DMS53 treated with DMSO at 0.1 percent for 48 hours (cell line): ENCODE measurements at regions not wholly inside any gene's neighbourhood (a gene's known extent, or its start where the extent isn't known, plus 50 kb on each side); places are given as distances from the start of the nearest gene placed in this dataset.
A peak's percentile ranks its signal among the peaks of the same experiment; 100 is the strongest.
"Not testable (repeated sequence)": the region's sequence is repeated elsewhere in the genome, so short reads cannot be mapped to it uniquely, and the experiment has no call there.

Experiments
- DNase-seq: peaks from one replicate; lab custom pipeline; 2025; ENCODE audit not compliant: unreplicated experiment; lab: John Stamatoyannopoulos, UW

GRCh38 chr10:114872519-114873087 is 51.0 kb downstream of the FHIP2A start:
- DNase-seq: no peak

DNA sequence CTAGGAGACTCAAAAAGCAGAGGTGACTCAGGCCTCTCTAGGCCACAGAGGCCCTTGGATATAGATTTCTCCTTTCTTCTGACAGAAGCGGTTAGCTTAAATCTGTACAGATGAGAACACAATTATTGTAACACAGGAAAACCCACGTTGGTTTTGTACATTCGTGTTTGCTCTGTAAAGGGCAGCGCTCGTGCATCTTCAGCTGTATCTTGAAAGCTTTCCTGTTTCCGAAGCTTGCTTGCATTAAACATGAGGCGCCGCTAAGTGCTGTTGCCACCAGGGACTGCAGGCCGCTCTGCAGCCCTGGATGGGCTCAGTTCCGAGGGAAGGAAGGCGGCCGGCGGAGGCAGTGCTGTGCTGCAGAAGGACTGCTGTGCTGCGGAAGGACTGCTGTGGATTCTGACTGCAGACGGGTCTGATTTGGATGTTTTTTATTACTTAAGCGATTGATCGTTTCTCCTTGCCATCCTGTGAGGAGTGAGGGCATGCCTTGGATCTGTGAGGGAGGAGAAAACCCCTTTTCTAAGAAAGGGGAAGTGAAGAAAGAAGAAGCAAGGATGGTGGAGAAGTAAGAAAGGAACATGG is 53.3 kb downstream of the FHIP2A start:
- DNase-seq: no peak

GRCh38 chr10:114875590-114876081 is 54.1 kb downstream of the FHIP2A start:
- not testable (repeated sequence) for DNase-seq

- no peak for DNase-seq
These were observed 54.6 kb downstream of the FHIP2A start for GRCh38 chr10:114876169-114876568.

GRCh38 chr10:114876602-114877300 is 55.2 kb downstream of the FHIP2A start:
- DNase-seq: peak; percentile 52

GRCh38 chr10:114877301-114877644 is 55.7 kb downstream of the FHIP2A start:
- no peak for DNase-seq

DNA sequence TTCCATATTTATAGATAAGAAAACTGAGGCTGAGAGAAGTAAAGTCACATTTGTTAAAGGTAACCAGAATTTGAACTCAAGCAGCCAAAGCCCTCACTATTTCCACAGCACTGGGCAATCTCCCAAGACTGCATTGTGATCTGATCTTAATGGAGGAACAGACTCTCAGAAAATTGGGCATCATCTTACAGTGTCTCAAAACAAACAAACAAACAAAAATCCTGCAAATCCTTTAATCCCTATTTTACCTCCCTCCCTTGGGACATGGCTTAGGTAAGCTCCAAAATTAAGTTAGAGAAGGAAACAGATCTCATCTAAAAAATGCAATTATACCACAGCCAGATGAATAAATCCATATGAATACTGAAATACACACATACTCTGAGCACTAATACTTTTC is 57.5 kb downstream of the FHIP2A start:
- DNase-seq: no peak

GRCh38 chr10:114879541-114880158 is 58.1 kb downstream of the FHIP2A start:
- DNase-seq: no peak

DNA sequence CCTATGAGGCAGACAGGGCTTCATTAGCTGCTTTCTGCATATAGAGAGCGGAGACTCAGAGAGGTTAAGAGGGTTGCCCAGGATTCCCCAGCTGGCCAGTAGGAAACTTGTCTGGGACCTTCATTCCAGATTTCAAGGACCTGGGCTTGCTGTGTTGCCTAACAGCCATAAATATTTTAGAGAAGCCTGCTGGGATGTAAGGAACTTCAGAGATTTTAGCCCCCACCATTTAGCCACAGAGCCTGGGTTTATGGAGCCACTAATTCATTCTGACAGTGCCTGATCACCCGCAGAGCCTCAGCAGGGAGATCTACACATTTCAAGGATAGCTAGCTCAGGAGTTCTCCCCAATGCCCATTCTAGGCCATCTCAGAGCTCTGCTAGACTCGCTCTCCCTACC is 56.6 kb upstream of the TRUB1 start:
- no peak for DNase-seq

- no peak for DNase-seq
These were observed 56.1 kb upstream of the TRUB1 start for GRCh38 chr10:114881901-114882300.

- no peak for DNase-seq
These were observed 52.6 kb upstream of the TRUB1 start for GRCh38 chr10:114885443-114885842.
